Mammary epithelial cell (primary cell): ENCODE measurements at regions not wholly inside any gene's neighbourhood (a gene's known extent, or its start where the extent isn't known, plus 50 kb on each side); places are given as distances from the start of the nearest gene placed in this dataset.

ENCODE experiments used
- CTCF ChIP-seq, 2 donors: IDR thresholded peaks in 1 of 2; conservative IDR thresholded peaks in 1 of 2; 2 replicates each; pipeline ENCODE4 v1.5.1; 2011 to 2012; ENCODE audit warnings: inconsistent platforms in 2 of 2, low read length in 2 of 2, mild to moderate bottlenecking in 2 of 2, control low read depth in 1 of 2, low read depth in 1 of 2; ENCODE audit not compliant: insufficient read depth in 1 of 2; ENCODE audit errors: extremely low read depth in 1 of 2
- EZH2 ChIP-seq: IDR thresholded peaks from 2 replicates; pipeline ENCODE4 v1.6.1; 2012; ENCODE audit warnings: low read length, inconsistent platforms, borderline replicate concordance

GRCh38 chr4:126664839-126665238, 967.9 kb upstream of the INTU start:
- TF ChIP-seq CTCF (conservative IDR thresholded peaks at IDR 0.05 in 1 of 2, IDR thresholded peaks at IDR 0.05 in 1 of 2; ENCODE audit: extremely low read depth in 1 of 2, insufficient read depth in 1 of 2, low read depth in 1 of 2, low read length in 2 of 2) (no peak), EZH2 (no peak)
